HL-60 (cell line): ENCODE measurements at regions not wholly inside any gene's neighbourhood (a gene's known extent, or its start where the extent isn't known, plus 50 kb on each side); places are given as distances from the start of the nearest gene placed in this dataset.

Experiments used
- DNase-seq, 2 experiments: peaks; one replicate each; pipeline ENCODE4 v3.0.0-alpha.2; 2010 to 2020; ENCODE audit warnings: low read depth in 1 of 2, low spot score in 1 of 2
- H3K27ac ChIP-seq: fragments of 250-450 bp; sonication (Bioruptor Pico); replicated peaks from 2 replicates; pipeline ENCODE4 v1.5.1; 2020; ENCODE audit warnings: mild to moderate bottlenecking, moderate library complexity
- H3K27me3 ChIP-seq: fragments of 250-450 bp; sonication (Bioruptor Pico); 2 replicates; pipeline ENCODE4 v1.5.1; 2021; ENCODE audit warnings: mild to moderate bottlenecking, moderate library complexity; ENCODE audit not compliant: insufficient read depth, poor library complexity, severe bottlenecking
- H3K4me3 ChIP-seq: replicated peaks from 2 replicates; pipeline ENCODE4 v1.5.1; 2011; ENCODE audit warnings: mild to moderate bottlenecking, control low read depth, low read length; ENCODE audit not compliant: insufficient read depth
- CTCF ChIP-seq: IDR thresholded peaks from one replicate; pipeline ENCODE4 v1.5.1; 2011; ENCODE audit warnings: low read length, control low read depth, inconsistent platforms; ENCODE audit not compliant: insufficient read depth
- GABPA ChIP-seq: IDR thresholded peaks from 2 replicates; pipeline ENCODE4 v1.6.1; 2012; ENCODE audit warnings: low read depth
- POLR2AphosphoS5 ChIP-seq: IDR thresholded peaks from 2 replicates; pipeline ENCODE4 v1.6.1; 2012; ENCODE audit warnings: low read depth
- REST ChIP-seq: IDR thresholded peaks from 2 replicates; pipeline ENCODE4 v1.6.1; 2012; ENCODE audit warnings: low read depth; ENCODE audit not compliant: insufficient replicate concordance
- SPI1 ChIP-seq: IDR thresholded peaks from 2 replicates; pipeline ENCODE4 v1.6.1; 2012; ENCODE audit warnings: low read depth, mild to moderate bottlenecking, borderline replicate concordance

- no peak for TF ChIP-seq CTCF
- no peak for TF ChIP-seq REST
- no peak for TF ChIP-seq GABPA
- TF ChIP-seq SPI1: no peak
- no peak for TF ChIP-seq POLR2AphosphoS5
- Histone ChIP-seq H3K27me3 (peaks cover 2% of the 10 kb centered on the region), H3K27ac (no peak overlapping the region), H3K4me3 (no peak overlapping the region)
- no peak for DNase-seq
Observed at GRCh38 chr3:135907422-135908165, 57.9 kb upstream of the PPP2R3A start.

GRCh38 chr3:135908225-135908624, 57.3 kb upstream of the PPP2R3A start:
- Histone ChIP-seq H3K4me3 (no peak overlapping the region), H3K27ac (no peak overlapping the region), H3K27me3 (peaks cover 2% of the 10 kb centered on the region)
- no peak for DNase-seq
- TF ChIP-seq SPI1: no peak
- no peak for TF ChIP-seq POLR2AphosphoS5
- no peak for TF ChIP-seq CTCF
- TF ChIP-seq REST: no peak
- TF ChIP-seq GABPA: no peak

GRCh38 chr3:135908737-135909136, 56.8 kb upstream of the PPP2R3A start:
- DNase-seq: no peak
- TF ChIP-seq GABPA (no peak), CTCF (no peak), SPI1 (no peak), POLR2AphosphoS5 (no peak), REST (no peak)
- no peak overlapping the region for H3K27ac ChIP-seq

More at GRCh38 chr3:135908737-135909136, 56.8 kb upstream of the PPP2R3A start:
- H3K27me3 ChIP-seq: peaks cover 2% of the 10 kb centered on the region
- no peak overlapping the region for H3K4me3 ChIP-seq
